H1 (cell line): ENCODE measurements at regions not wholly inside any gene's neighbourhood (a gene's known extent, or its start where the extent isn't known, plus 50 kb on each side); places are given as distances from the start of the nearest gene placed in this dataset.

Experiments
- CTCF ChIA-PET: fragments of 300-600 bp; sonication (Branson Sonifier 250); formaldehyde crosslinking; loops from one replicate; lab custom pipeline; 2021; ENCODE audit not compliant: partially characterized antibody; lab: Charles Lee
- POLR2A ChIA-PET: fragments of 300-600 bp; sonication (Branson Sonifier 250); formaldehyde crosslinking; loops from one replicate; lab custom pipeline; 2021; ENCODE audit warnings: inconsistent platforms; ENCODE audit not compliant: partially characterized antibody; lab: Charles Lee
- DNase-seq, 2 experiments: peaks; one replicate each; pipeline versions ENCODE4 v3.0.0 to v3.0.0-alpha.2; 2010 to 2022; ENCODE audit warnings: low spot score in 2 of 2, low read depth in 1 of 2, mixed read lengths in 1 of 2
- FAIRE-seq: peaks from 2 replicates; lab custom pipeline; 2011; peaks lifted over from hg19 to GRCh38; lab: Jason Lieb, UNC
- H2AFZ ChIP-seq: 2 replicates; pipeline ENCODE4 v1.8.1; 2012; ENCODE audit warnings: low read length, inconsistent platforms
- H2AK5ac ChIP-seq: 2 replicates; pipeline ENCODE4 v1.6.1; 2013; ENCODE audit warnings: low read depth, low read length
- H2BK120ac ChIP-seq: replicated peaks from 2 replicates; pipeline ENCODE3; 2013; ENCODE audit warnings: low read depth, low read length, inconsistent platforms
- H2BK12ac ChIP-seq: 2 replicates; pipeline ENCODE4 v1.6.1; 2013; ENCODE audit warnings: low read depth, low read length
- H2BK15ac ChIP-seq: 2 replicates; pipeline ENCODE4 v1.6.1; 2013; ENCODE audit warnings: low read length
- H2BK20ac ChIP-seq: 2 replicates; pipeline ENCODE4 v1.6.1; 2013; ENCODE audit warnings: low read length
- H2BK5ac ChIP-seq: 2 replicates; pipeline ENCODE4 v1.6.1; 2013; ENCODE audit warnings: low read depth, low read length
- H3K14ac ChIP-seq: 2 replicates; pipeline ENCODE4 v1.6.1; 2013; ENCODE audit warnings: inconsistent platforms; ENCODE audit not compliant: insufficient read length
- H3K18ac ChIP-seq: 2 replicates; pipeline ENCODE4 v1.6.1; 2013; ENCODE audit warnings: low read length; ENCODE audit errors: extremely low read depth
- H3K23ac ChIP-seq: 2 replicates; pipeline ENCODE4 v1.6.1; 2013; ENCODE audit warnings: inconsistent platforms; ENCODE audit not compliant: insufficient read length
- H3K23me2 ChIP-seq: 2 replicates; pipeline ENCODE4 v1.6.1; 2013; ENCODE audit warnings: low read depth, low read length
- H3K27ac ChIP-seq: 2 replicates; pipeline ENCODE4 v1.6.1; 2011; ENCODE audit warnings: low read depth, low read length, inconsistent platforms
- H3K27me3 ChIP-seq, 4 experiments: replicated peaks in 1 of 4; 1 replicate in 1 of 4; 2 replicates in 3 of 4; pipeline versions ENCODE4 v1.6.1 to v1.8.1; 2011 to 2013; ENCODE audit warnings: low read length in 3 of 4, mild to moderate bottlenecking in 3 of 4, inconsistent platforms in 2 of 4, mixed read lengths in 2 of 4, moderate library complexity in 1 of 4; ENCODE audit not compliant: control insufficient read depth in 3 of 4, insufficient read depth in 3 of 4; ENCODE audit errors: extremely low read depth in 1 of 4
- H3K36me3 ChIP-seq, 4 experiments: 2 replicates each; pipeline versions ENCODE4 v1.6.1 to v1.8.1; 2011 to 2013; ENCODE audit warnings: mild to moderate bottlenecking in 4 of 4, low read length in 3 of 4, moderate library complexity in 2 of 4, control low read depth in 1 of 4, inconsistent platforms in 1 of 4; ENCODE audit not compliant: insufficient read depth in 4 of 4, control insufficient read depth in 2 of 4
- H3K4ac ChIP-seq: replicated peaks from 2 replicates; pipeline ENCODE3; 2013; ENCODE audit warnings: low read length, low read depth, mixed read lengths, inconsistent platforms; ENCODE audit not compliant: insufficient read length
- H3K4me1 ChIP-seq, 4 experiments: replicated peaks in 1 of 4; 1 replicate in 1 of 4; 2 replicates in 3 of 4; pipeline versions ENCODE4 v1.6.1 to v1.8.1; 2011 to 2013; ENCODE audit warnings: low read length in 3 of 4, inconsistent platforms in 2 of 4, mixed read lengths in 1 of 4; ENCODE audit not compliant: insufficient read depth in 4 of 4, control insufficient read depth in 3 of 4
- H3K4me2 ChIP-seq, 2 experiments: 2 replicates each; pipeline versions ENCODE4 v1.6.1 to v1.8.1; 2011 to 2013; ENCODE audit warnings: low read depth in 2 of 2, low read length in 2 of 2, control low read depth in 1 of 2, inconsistent platforms in 1 of 2, mild to moderate bottlenecking in 1 of 2; ENCODE audit not compliant: insufficient read depth in 1 of 2
- H3K4me3 ChIP-seq, 4 experiments: fragments of 200-600, 300-600 bp in 1 of 4; sonication (generic), shearing (Covaris generic), sonication (Bioruptor Twin) in 1 of 4; 2 replicates each; pipeline versions ENCODE4 v1.5.1 to v1.8.1; 2011 to 2016; ENCODE audit warnings: low read length in 4 of 4, low read depth in 3 of 4, control low read depth in 2 of 4, inconsistent platforms in 2 of 4, mild to moderate bottlenecking in 2 of 4, mixed read lengths in 1 of 4, moderate library complexity in 1 of 4; ENCODE audit not compliant: insufficient read depth in 2 of 4; ENCODE audit errors: extremely low read depth in 1 of 4
- H3K56ac ChIP-seq: replicated peaks from 2 replicates; pipeline ENCODE3; 2013; ENCODE audit warnings: low read depth, mild to moderate bottlenecking, mixed read lengths, low read length, inconsistent platforms; ENCODE audit not compliant: insufficient read length
- H3K79me1 ChIP-seq: 2 replicates; pipeline ENCODE4 v1.6.1; 2013; ENCODE audit warnings: low read depth, low read length, control low read depth
- H3K79me2 ChIP-seq, 2 experiments: 2 replicates each; pipeline versions ENCODE4 v1.6.1 to v1.8.1; 2012 to 2013; ENCODE audit warnings: low read length in 2 of 2, mild to moderate bottlenecking in 2 of 2, inconsistent platforms in 1 of 2; ENCODE audit not compliant: insufficient read depth in 2 of 2, control insufficient read depth in 1 of 2
- H3K9ac ChIP-seq, 4 experiments: replicated peaks in 1 of 4; 1 replicate in 1 of 4; 2 replicates in 3 of 4; pipeline versions ENCODE4 v1.6.1 to v1.8.1; 2011 to 2013; ENCODE audit warnings: low read depth in 3 of 4, low read length in 3 of 4, control low read depth in 2 of 4, mild to moderate bottlenecking in 2 of 4, moderate library complexity in 2 of 4, inconsistent platforms in 1 of 4; ENCODE audit errors: extremely low read depth in 1 of 4
- H3K9me3 ChIP-seq, 2 experiments: 2 replicates each; pipeline versions ENCODE4 v1.6.1 to v1.8.1; 2012 to 2013; ENCODE audit warnings: mild to moderate bottlenecking in 2 of 2, moderate library complexity in 2 of 2, control low read depth in 1 of 2, inconsistent platforms in 1 of 2, low read depth in 1 of 2, low read length in 1 of 2, mixed read lengths in 1 of 2; ENCODE audit not compliant: insufficient read depth in 2 of 2
- H4K20me1 ChIP-seq, 2 experiments: replicated peaks in 1 of 2; 2 replicates each; pipeline versions ENCODE3 to v1.8.1; 2011 to 2013; ENCODE audit warnings: inconsistent platforms in 2 of 2, low read length in 2 of 2, mild to moderate bottlenecking in 1 of 2; ENCODE audit not compliant: insufficient read depth in 2 of 2, control insufficient read depth in 1 of 2
- H4K5ac ChIP-seq: 2 replicates; pipeline ENCODE4 v1.6.1; 2013; ENCODE audit warnings: low read length, low read depth, mixed read lengths, inconsistent platforms; ENCODE audit not compliant: insufficient read length
- H4K8ac ChIP-seq: 2 replicates; pipeline ENCODE4 v1.8.0; 2013; ENCODE audit warnings: mild to moderate bottlenecking, moderate library complexity, low read length, inconsistent platforms; ENCODE audit not compliant: insufficient read depth; ENCODE audit errors: extremely low read depth
- H4K91ac ChIP-seq: replicated peaks from 2 replicates; pipeline ENCODE3; 2013; ENCODE audit warnings: low read length, mixed read lengths, inconsistent platforms; ENCODE audit not compliant: insufficient read length
- BACH1 ChIP-seq: IDR thresholded peaks from 2 replicates; pipeline ENCODE4 v1.6.1; 2012; ENCODE audit warnings: low read length, improper control_type of control experiment
- CTCF ChIP-seq, 3 experiments: IDR thresholded peaks; 1 replicate in 2 of 3; 2 replicates in 1 of 3; pipeline versions ENCODE4 v1.5.1 to v1.6.1; 2011; ENCODE audit warnings: low read length in 3 of 3, mild to moderate bottlenecking in 3 of 3, inconsistent platforms in 2 of 3, low read depth in 1 of 3, moderate library complexity in 1 of 3; ENCODE audit not compliant: insufficient read depth in 1 of 3; ENCODE audit errors: control extremely low read depth in 1 of 3
- RAD21 ChIP-seq, 2 experiments: IDR thresholded peaks in 1 of 2; conservative IDR thresholded peaks in 1 of 2; 2 replicates each; pipeline ENCODE4 v1.6.1; 2011; ENCODE audit warnings: low read depth in 2 of 2, low read length in 2 of 2, improper control_type of control experiment in 1 of 2, inconsistent platforms in 1 of 2, mild to moderate bottlenecking in 1 of 2, moderate library complexity in 1 of 2
- SP1 ChIP-seq: IDR thresholded peaks from 2 replicates; pipeline ENCODE4 v1.6.1; 2011; ENCODE audit warnings: low read depth, low read length
- WGBS, 2 experiments: shearing (Covaris generic) in 1 of 2; methylation state at CpG; one replicate each; pipeline versions ENCODE4 v1.1.6 to v1.1.7; 2013 to 2015; ENCODE audit warnings: low lambda C conversion rate in 2 of 2, mixed read lengths in 2 of 2, inconsistent platforms in 1 of 2, low coverage in 1 of 2, missing lambda C conversion rate in 1 of 2; ENCODE audit not compliant: insufficient replicate concordance in 2 of 2, insufficient coverage in 1 of 2, insufficient read length in 1 of 2; ENCODE audit errors: extremely low coverage in 1 of 2, missing lambda C conversion rate in 1 of 2; 5-methylcytosine and 5-hydroxymethylcytosine counted together

- H2BK15ac ChIP-seq = no peak overlapping the region
- POLR2A ChIA-PET = no interaction called here
- no peak overlapping the region for H3K27ac ChIP-seq
- no peaks in the 10 kb centered on the region for H3K79me2 ChIP-seq
- no peaks in the 10 kb centered on the region for H3K79me1 ChIP-seq
- H4K5ac ChIP-seq = no peak overlapping the region
- no peak overlapping the region for H2BK120ac ChIP-seq
- CTCF ChIA-PET = interaction anchor here (0.6 to 2.0 kb wide), 15 partner anchors 13 to 729 kb away, joined by 3 to 6 read pairs (median 3); no protein-coding TSS in a partner anchor
- no peak overlapping the region for H3K18ac ChIP-seq
- no peaks in the 10 kb centered on the region for H3K4me1 ChIP-seq
- 48% methylated on average over 4 of the region's 4 CpGs; no CpG with 5 or more reads in 1 of the 2 experiments for WGBS, 2 experiments
- H4K91ac ChIP-seq = no peak overlapping the region
- no peak overlapping the region for H2BK20ac ChIP-seq
- H2AFZ ChIP-seq = no peak overlapping the region
- H3K9ac ChIP-seq = no peak overlapping the region
- H3K4ac ChIP-seq = no peak overlapping the region
- no peaks in the 10 kb centered on the region for H3K36me3 ChIP-seq
- no peak overlapping the region for H3K23ac ChIP-seq
- no peaks in the 10 kb centered on the region for H3K27me3 ChIP-seq
- DNase-seq = peak in 1 of 2 experiments; percentile 55
- TF ChIP-seq CTCF (IDR thresholded peaks at IDR 0.05; ENCODE audit: control extremely low read depth in 1 of 3, insufficient read depth in 1 of 3, low read depth in 1 of 3, low read length in 3 of 3) (peak in 2 of 3 experiments; percentile 54 to 58; a peak in 2 of 4 replicates), BACH1 (no peak), SP1 (peak; percentile 63; the same call in 1 of the 2 replicates), RAD21 (IDR thresholded peaks at IDR 0.05 in 1 of 2, conservative IDR thresholded peaks at IDR 0.05 in 1 of 2; ENCODE audit: low read depth in 2 of 2, low read length in 2 of 2) (peak; percentile 78 to 80)
- TF ChIP-seq, all 59 proteins: peak for 3
- Histone ChIP-seq H3K4me3 (no peak overlapping the region), H3K9me3 (no peaks in the 10 kb centered on the region), H3K23me2 (no peaks in the 10 kb centered on the region), H3K4me2 (no peak overlapping the region), H4K8ac (no peak overlapping the region), H3K56ac (no peak overlapping the region), H4K20me1 (no peaks in the 10 kb centered on the region), H2BK5ac (no peak overlapping the region), H3K14ac (no peak overlapping the region), H2BK12ac (no peak overlapping the region), H2AK5ac (no peak overlapping the region)
- peak; percentile 69 for FAIRE-seq
These were observed 475.4 kb upstream of the NR5A2 start for GRCh38 chr1:199551967-199552565.
